ENCODE measurements at regions not wholly inside any gene's neighbourhood (a gene's known extent, or its start where the extent isn't known, plus 50 kb on each side); places are given as distances from the start of the nearest gene placed in this dataset.

GRCh38 chr6:15061180-15061641 is 184.7 kb upstream of the JARID2 start:
- ChIA-PET RAD21 (ENCODE audit: unreplicated experiment) (interaction anchor here (1.5 kb wide), 1 partner anchor 12 kb away, joined by 3 read pairs; no protein-coding TSS in a partner anchor), SMC1A (ENCODE audit: uncharacterized antibody, unreplicated experiment) (no interaction called here), POLR2A (interaction anchor here (0.6 to 1.0 kb wide), 3 partner anchors 27 to 381 kb away, joined by 3 to 4 read pairs (median 3); no protein-coding TSS in a partner anchor), CTCF (no interaction called here)
- no peaks in the 10 kb centered on the region for H3K36me3 ChIP-seq (ENCODE audit: control insufficient read depth in 2 of 2, insufficient read depth in 2 of 2, low read length in 1 of 2)
- no peaks in the 10 kb centered on the region for H3K27me3 ChIP-seq (replicated peaks in 1 of 2; ENCODE audit: control insufficient read depth in 2 of 2, insufficient read depth in 2 of 2, low read length in 1 of 2)
- no peaks in the 10 kb centered on the region; the same call in 2 of the 3 replicates for H3K9me3 ChIP-seq (replicated peaks; ENCODE audit: control insufficient read depth, insufficient read depth, low read length)
- ATAC-seq: peak; percentile 42
- no peak for DNase-seq (ENCODE audit: low read depth, low spot score)
- no TSS peak for BruUV-seq (replicated peaks)
- 37% methylated on average over 4 of the region's 4 CpGs for WGBS (ENCODE audit: insufficient coverage, insufficient replicate concordance, low lambda C conversion rate, missing lambda C conversion rate)
- no peak overlapping the region for H3K9ac ChIP-seq (ENCODE audit: control insufficient read depth, insufficient read depth, low read length)
- in situ Hi-C loops (cut with MboI) (no loop called here), intact Hi-C loops (cut with micrococcal nuclease; ENCODE audit: unreplicated experiment) (no loop called here)
- H3K27ac ChIP-seq (ENCODE audit: control insufficient read depth, insufficient read depth): no peak overlapping the region
- no peaks in the 10 kb centered on the region for H3K79me2 ChIP-seq (ENCODE audit: control insufficient read depth, insufficient read depth, low read length)
- no peak overlapping the region for H2AFZ ChIP-seq (ENCODE audit: control insufficient read depth, low read depth, low read length)
- TF ChIP-seq SPI1 (IDR thresholded peaks at IDR 0.05; ENCODE audit: borderline replicate concordance, insufficient read depth, low read depth, low read length) (peak; percentile 46; the same call in 1 of the 2 replicates), RAD21 (IDR thresholded peaks at IDR 0.05; ENCODE audit: insufficient read depth, low read depth, low read length) (no peak)
- H3K4me3 ChIP-seq: no peak overlapping the region
- H3K4me1 ChIP-seq (ENCODE audit: control insufficient read depth, insufficient read depth, low read length): no peaks in the 10 kb centered on the region
- no peak for FAIRE-seq
- no peaks in the 10 kb centered on the region for H4K20me1 ChIP-seq (ENCODE audit: control insufficient read depth, insufficient read depth)
- no peak overlapping the region for H3K4me2 ChIP-seq (ENCODE audit: control insufficient read depth, insufficient read depth)

- H3K27ac ChIP-seq (ENCODE audit: control insufficient read depth, insufficient read depth): no peak overlapping the region
- H3K4me2 ChIP-seq (ENCODE audit: control insufficient read depth, insufficient read depth): no peak overlapping the region
- SMC1A ChIA-PET (ENCODE audit: uncharacterized antibody, unreplicated experiment): interaction anchor here (0.8 kb wide), 1 partner anchor 24 kb away, joined by 3 read pairs; no protein-coding TSS in a partner anchor
- BruUV-seq (replicated peaks): no TSS peak
- RAD21 ChIA-PET (ENCODE audit: unreplicated experiment): interaction anchor here (1.5 kb wide), 1 partner anchor 12 kb away, joined by 3 read pairs; no protein-coding TSS in a partner anchor
- H3K4me1 ChIP-seq (ENCODE audit: control insufficient read depth, insufficient read depth, low read length): no peaks in the 10 kb centered on the region
- H3K9me3 ChIP-seq (replicated peaks; ENCODE audit: control insufficient read depth, insufficient read depth, low read length): no peaks in the 10 kb centered on the region; the same call in 2 of the 3 replicates
- CTCF ChIA-PET: no interaction called here
- FAIRE-seq: no peak
- H3K36me3 ChIP-seq (ENCODE audit: control insufficient read depth in 2 of 2, insufficient read depth in 2 of 2, low read length in 1 of 2): no peaks in the 10 kb centered on the region
- intact Hi-C loops (cut with micrococcal nuclease; ENCODE audit: unreplicated experiment): no loop called here
- H3K79me2 ChIP-seq (ENCODE audit: control insufficient read depth, insufficient read depth, low read length): no peaks in the 10 kb centered on the region
- H4K20me1 ChIP-seq (ENCODE audit: control insufficient read depth, insufficient read depth): no peaks in the 10 kb centered on the region
- no peaks in the 10 kb centered on the region for H3K27me3 ChIP-seq (replicated peaks in 1 of 2; ENCODE audit: control insufficient read depth in 2 of 2, insufficient read depth in 2 of 2, low read length in 1 of 2)
- no peak for ATAC-seq
- no peak overlapping the region for H3K9ac ChIP-seq (ENCODE audit: control insufficient read depth, insufficient read depth, low read length)
- DNase-seq (ENCODE audit: low read depth, low spot score): no peak
- H2AFZ ChIP-seq (ENCODE audit: control insufficient read depth, low read depth, low read length): no peak overlapping the region
- in situ Hi-C loops (cut with MboI): no loop called here
- 61% methylated on average over 6 of the region's 6 CpGs for WGBS (ENCODE audit: insufficient coverage, insufficient replicate concordance, low lambda C conversion rate, missing lambda C conversion rate)
- POLR2A ChIA-PET: interaction anchor here (0.6 kb wide), 1 partner anchor 11 kb away, joined by 3 read pairs; no protein-coding TSS in a partner anchor
- H3K4me3 ChIP-seq: no peak overlapping the region
- TF ChIP-seq YY1 (IDR thresholded peaks at IDR 0.05; ENCODE audit: low read depth, low read length) (no peak), E2F8 (IDR thresholded peaks at IDR 0.05; ENCODE audit: low read depth, partially characterized antibody) (no peak), ATF3 (IDR thresholded peaks at IDR 0.05; ENCODE audit: borderline replicate concordance, extremely low read depth, low read depth, low read length) (no peak), ZNF207 (IDR thresholded peaks at IDR 0.05; ENCODE audit: borderline replicate concordance) (no peak), ZBTB4 (CRISPR knock-in tag; IDR thresholded peaks at IDR 0.05) (no peak)
These were observed 183.9 kb upstream of the JARID2 start for GRCh38 chr6:15061908-15062515.

Data from GM12878 (cell line).